ENCODE measurements at regions not wholly inside any gene's neighbourhood (a gene's known extent, or its start where the extent isn't known, plus 50 kb on each side); places are given as distances from the start of the nearest gene placed in this dataset.
"Not testable (repeated sequence)": the region's sequence is repeated elsewhere in the genome, so short reads cannot be mapped to it uniquely, and the experiment has no call there.

GRCh38 chr16:46519063-46519462 is 102.1 kb downstream of the SHCBP1 start:
- no peak for TF ChIP-seq CTCF (IDR thresholded peaks at IDR 0.05; ENCODE audit: control insufficient read depth, extremely low read depth, insufficient read depth)
- H3K4me3 ChIP-seq (ENCODE audit: low read depth, low read length): no peak overlapping the region
- DNase-seq (ENCODE audit: low read depth): no peak

- DNase-seq (ENCODE audit: low read depth): no peak
- H3K4me3 ChIP-seq (ENCODE audit: low read depth, low read length): no peak overlapping the region
- TF ChIP-seq CTCF (IDR thresholded peaks at IDR 0.05; ENCODE audit: control insufficient read depth, extremely low read depth, insufficient read depth): no peak
These were observed 124.5 kb downstream of the SHCBP1 start for GRCh38 chr16:46496701-46497100.

GRCh38 chr16:46482895-46483294 is 138.3 kb downstream of the SHCBP1 start:
- H3K4me3 ChIP-seq (ENCODE audit: low read depth, low read length): no peak overlapping the region
- no peak for DNase-seq (ENCODE audit: low read depth)
- peak; percentile 49 for TF ChIP-seq CTCF (IDR thresholded peaks at IDR 0.05; ENCODE audit: control insufficient read depth, extremely low read depth, insufficient read depth)

- no peak for DNase-seq (ENCODE audit: low read depth)
- no peak for TF ChIP-seq CTCF (IDR thresholded peaks at IDR 0.05; ENCODE audit: control insufficient read depth, extremely low read depth, insufficient read depth)
- H3K4me3 ChIP-seq (ENCODE audit: low read depth, low read length): no peak overlapping the region
These were observed 154.9 kb downstream of the SHCBP1 start for GRCh38 chr16:46466239-46466638.

- not testable (repeated sequence) for DNase-seq (ENCODE audit: low read depth)
- peak overlapping the region; percentile 36; the same call in 1 of the 2 replicates for H3K4me3 ChIP-seq (ENCODE audit: low read depth, low read length)
These were observed 166.4 kb downstream of the SHCBP1 start for GRCh38 chr16:46454801-46455200.

GRCh38 chr16:46428108-46429061 is 192.8 kb downstream of the SHCBP1 start:
- DNase-seq (ENCODE audit: low read depth): no peak
- no peak for TF ChIP-seq CTCF (IDR thresholded peaks at IDR 0.05; ENCODE audit: control insufficient read depth, extremely low read depth, insufficient read depth)
- H3K4me3 ChIP-seq (ENCODE audit: low read depth, low read length): 0 out of 2 replicates have a peak overlapping the region, but pooled peaks have one; percentile 4

GRCh38 chr16:46427340-46428107 is 193.7 kb downstream of the SHCBP1 start:
- no peak for DNase-seq (ENCODE audit: low read depth)
- TF ChIP-seq CTCF (IDR thresholded peaks at IDR 0.05; ENCODE audit: control insufficient read depth, extremely low read depth, insufficient read depth): no peak
- no peak overlapping the region for H3K4me3 ChIP-seq (ENCODE audit: low read depth, low read length)
